ENCODE measurements at regions not wholly inside any gene's neighbourhood (a gene's known extent, or its start where the extent isn't known, plus 50 kb on each side); places are given as distances from the start of the nearest gene placed in this dataset.

DNA sequence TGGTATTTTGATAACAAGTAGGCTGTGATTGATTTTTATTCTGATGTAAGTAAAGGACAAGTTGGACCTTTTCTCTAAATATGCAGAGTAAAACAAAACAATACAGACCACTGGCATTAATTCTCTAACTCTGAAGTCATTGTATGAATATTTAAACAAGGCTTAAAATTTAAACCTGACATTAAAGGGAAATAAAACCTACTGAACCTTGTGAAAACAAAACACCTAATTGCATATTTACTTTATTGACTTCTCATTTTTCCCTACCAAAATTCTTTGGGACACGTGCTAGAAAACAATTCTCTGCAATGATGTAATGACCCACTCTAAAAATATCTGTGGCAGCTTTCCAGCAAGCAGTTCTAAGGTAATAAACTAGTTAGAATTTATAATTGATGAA lies 369.7 kb upstream of the TRAM1L1 start:
- TF ChIP-seq, protein P1, sequence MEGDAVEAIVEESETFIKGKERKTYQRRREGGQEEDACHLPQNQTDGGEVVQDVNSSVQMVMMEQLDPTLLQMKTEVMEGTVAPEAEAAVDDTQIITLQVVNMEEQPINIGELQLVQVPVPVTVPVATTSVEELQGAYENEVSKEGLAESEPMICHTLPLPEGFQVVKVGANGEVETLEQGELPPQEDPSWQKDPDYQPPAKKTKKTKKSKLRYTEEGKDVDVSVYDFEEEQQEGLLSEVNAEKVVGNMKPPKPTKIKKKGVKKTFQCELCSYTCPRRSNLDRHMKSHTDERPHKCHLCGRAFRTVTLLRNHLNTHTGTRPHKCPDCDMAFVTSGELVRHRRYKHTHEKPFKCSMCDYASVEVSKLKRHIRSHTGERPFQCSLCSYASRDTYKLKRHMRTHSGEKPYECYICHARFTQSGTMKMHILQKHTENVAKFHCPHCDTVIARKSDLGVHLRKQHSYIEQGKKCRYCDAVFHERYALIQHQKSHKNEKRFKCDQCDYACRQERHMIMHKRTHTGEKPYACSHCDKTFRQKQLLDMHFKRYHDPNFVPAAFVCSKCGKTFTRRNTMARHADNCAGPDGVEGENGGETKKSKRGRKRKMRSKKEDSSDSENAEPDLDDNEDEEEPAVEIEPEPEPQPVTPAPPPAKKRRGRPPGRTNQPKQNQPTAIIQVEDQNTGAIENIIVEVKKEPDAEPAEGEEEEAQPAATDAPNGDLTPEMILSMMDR (conservative IDR thresholded peaks at IDR 0.05; ENCODE audit: low read depth, low read length): no peak
- no peak for DNase-seq (ENCODE audit: low read depth)
- no peak overlapping the region for H3K4me3 ChIP-seq (ENCODE audit: low read depth, low read length)

DNA sequence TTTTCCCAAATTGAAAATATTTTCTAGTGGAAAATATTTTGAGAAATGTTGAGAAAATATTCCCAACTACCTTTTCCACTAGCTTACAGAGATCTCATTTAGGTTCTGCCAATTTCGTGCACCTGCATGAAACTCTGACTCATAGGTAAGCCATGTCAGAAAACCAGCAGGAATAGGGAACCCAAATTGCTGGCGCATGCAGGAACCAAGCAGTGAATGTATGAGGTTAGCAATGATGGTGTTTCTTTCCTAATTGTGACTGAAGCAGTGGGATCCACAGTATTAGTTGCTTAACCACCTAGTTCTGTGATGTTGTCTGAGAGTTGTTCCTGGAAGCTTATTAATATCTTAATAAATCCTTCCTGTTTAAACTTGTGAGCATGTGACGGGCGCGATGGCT lies 381.0 kb upstream of the TRAM1L1 start:
- H3K4me3 ChIP-seq (ENCODE audit: low read depth, low read length): no peak overlapping the region
- DNase-seq (ENCODE audit: low read depth): no peak
- TF ChIP-seq, protein P1 (conservative IDR thresholded peaks at IDR 0.05; ENCODE audit: low read depth, low read length): no peak

GRCh38 chr4:117467404-117467803 lies 382.0 kb upstream of the TRAM1L1 start:
- peak; percentile 23 for DNase-seq (ENCODE audit: low read depth)
- no peak overlapping the region for H3K4me3 ChIP-seq (ENCODE audit: low read depth, low read length)
- TF ChIP-seq, protein P1 (conservative IDR thresholded peaks at IDR 0.05; ENCODE audit: low read depth, low read length): no peak

DNA sequence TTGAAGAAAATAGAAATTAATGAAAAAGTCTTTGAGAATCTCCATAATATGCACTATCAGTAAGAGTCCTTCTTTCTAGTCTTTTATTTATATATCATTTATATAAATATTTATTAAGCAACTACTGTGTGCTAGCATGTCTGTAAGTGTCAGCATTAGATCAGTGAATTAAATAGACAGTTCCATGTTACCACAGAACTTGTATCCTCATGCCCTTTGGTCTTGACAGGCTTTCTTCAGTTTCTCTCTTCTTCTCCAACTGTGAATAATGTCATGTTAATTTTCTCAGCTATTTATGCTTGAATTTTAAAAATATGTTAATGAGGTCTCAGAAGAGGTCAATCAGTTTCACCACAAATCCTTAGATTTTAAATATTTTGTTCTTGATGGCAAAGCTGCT lies 389.6 kb upstream of the TRAM1L1 start:
- H3K4me3 ChIP-seq (ENCODE audit: low read depth, low read length): no peak overlapping the region
- TF ChIP-seq, protein P1 (conservative IDR thresholded peaks at IDR 0.05; ENCODE audit: low read depth, low read length): no peak
- no peak for DNase-seq (ENCODE audit: low read depth)

- H3K4me3 ChIP-seq (ENCODE audit: low read depth, low read length): no peak overlapping the region
- TF ChIP-seq, protein P1 (conservative IDR thresholded peaks at IDR 0.05; ENCODE audit: low read depth, low read length): no peak
- DNase-seq (ENCODE audit: low read depth): no peak
Measured at GRCh38 chr4:117477925-117478324, 392.5 kb upstream of the TRAM1L1 start.

DNA sequence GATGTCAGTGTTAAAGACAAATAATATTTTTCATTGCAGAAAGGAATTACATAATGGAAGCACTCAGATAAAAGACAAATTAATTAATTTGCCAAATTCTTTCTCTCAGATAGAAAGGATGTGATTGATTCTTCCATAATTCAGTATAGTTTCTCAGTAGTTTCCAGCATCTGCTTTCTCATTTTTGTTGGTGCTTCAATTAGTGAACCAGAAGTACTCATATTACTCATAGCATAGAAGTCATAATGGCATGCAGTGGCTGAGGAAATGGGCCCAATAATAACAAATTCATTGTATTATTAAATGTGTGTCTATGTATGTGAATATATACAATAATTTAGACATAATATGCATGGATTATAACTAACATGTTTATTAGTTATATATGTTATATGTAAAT lies 393.3 kb upstream of the TRAM1L1 start:
- no peak for DNase-seq (ENCODE audit: low read depth)
- TF ChIP-seq, protein P1 (conservative IDR thresholded peaks at IDR 0.05; ENCODE audit: low read depth, low read length): no peak
- no peak overlapping the region for H3K4me3 ChIP-seq (ENCODE audit: low read depth, low read length)

DNA sequence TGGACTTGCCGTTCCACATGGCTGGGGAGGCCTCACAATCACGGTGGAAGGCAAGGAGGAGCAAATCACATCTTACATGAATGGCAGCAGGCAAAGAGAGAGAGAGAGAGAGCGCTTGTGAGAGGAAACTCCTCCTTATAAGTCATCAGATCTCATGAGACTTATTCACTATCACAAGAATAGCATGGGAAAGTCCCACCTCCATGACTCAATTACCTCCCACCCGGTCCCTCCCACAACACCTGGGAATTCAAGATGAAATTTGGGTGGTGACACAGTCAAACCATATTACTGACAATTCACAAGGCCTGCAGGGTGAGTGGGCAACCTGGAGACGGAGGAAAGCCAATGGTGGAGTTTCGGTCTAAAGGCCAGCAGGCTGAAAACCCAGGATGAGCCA lies 394.3 kb upstream of the TRAM1L1 start:
- TF ChIP-seq, protein P1 (conservative IDR thresholded peaks at IDR 0.05; ENCODE audit: low read depth, low read length): no peak
- DNase-seq (ENCODE audit: low read depth): no peak
- no peak overlapping the region for H3K4me3 ChIP-seq (ENCODE audit: low read depth, low read length)

Measured in choroid plexus epithelial cell (primary cell).